ENCODE measurements at regions not wholly inside any gene's neighbourhood (a gene's known extent, or its start where the extent isn't known, plus 50 kb on each side); places are given as distances from the start of the nearest gene placed in this dataset.

- peak; percentile 46 for DNase-seq
Observed at GRCh38 chr3:163056874-163057497, 1560.4 kb downstream of the OTOL1 start.

DNA sequence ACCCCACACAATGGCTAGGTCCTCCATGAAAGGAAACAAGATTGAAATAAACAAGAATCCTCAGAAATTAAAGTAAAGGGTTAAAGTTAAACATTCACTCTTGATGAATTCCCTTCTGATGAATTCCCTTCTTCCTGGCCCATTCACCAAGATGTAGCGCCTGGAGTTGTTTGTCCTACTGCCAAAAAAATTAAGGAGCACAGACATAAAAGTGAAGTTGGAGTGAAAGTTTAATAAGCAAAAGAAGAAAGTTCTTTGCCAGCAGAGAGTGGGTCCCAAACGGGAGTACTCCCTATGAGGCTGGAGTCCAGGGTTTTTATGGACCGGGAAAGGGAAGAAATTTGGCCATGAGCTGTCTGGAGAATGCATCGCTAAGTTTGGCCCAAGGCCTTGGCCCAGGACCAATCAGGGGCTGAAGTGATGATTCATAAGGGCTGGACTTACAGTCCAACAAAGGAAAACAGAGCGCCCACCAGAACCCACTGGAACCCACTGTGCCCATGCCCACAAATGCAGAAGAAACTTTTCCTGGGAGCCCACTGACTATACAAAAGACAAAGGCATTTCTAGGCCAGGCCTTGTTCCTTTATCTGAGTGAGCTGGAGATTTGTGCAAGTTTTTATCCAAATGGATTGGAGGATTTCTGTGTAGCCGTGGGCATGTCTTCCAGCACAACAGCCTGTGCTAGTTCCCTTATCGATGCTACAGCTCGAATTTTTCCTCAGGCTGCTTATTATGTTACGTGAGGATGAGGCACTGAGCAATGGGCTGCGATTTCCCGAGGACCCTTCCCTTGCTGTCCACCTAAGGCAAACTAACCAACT, 1561.6 kb downstream of the OTOL1 start:
- DNase-seq: no peak

- no peak for DNase-seq
Observed at GRCh38 chr3:163071713-163072112, 1575.1 kb downstream of the OTOL1 start.

Measured in inflammatory macrophage treated with lipopolysaccharide for 4 hours (primary cell).